GM18507 (cell line): ENCODE measurements at regions not wholly inside any gene's neighbourhood (a gene's known extent, or its start where the extent isn't known, plus 50 kb on each side); places are given as distances from the start of the nearest gene placed in this dataset.
"Not testable (repeated sequence)": the region's sequence is repeated elsewhere in the genome, so short reads cannot be mapped to it uniquely, and the experiment has no call there.

Source experiments
- DNase-seq: peaks from one replicate; pipeline ENCODE4 v3.0.0; 2011; ENCODE audit warnings: low read depth; ENCODE audit not compliant: insufficient read length; ENCODE audit errors: extremely low spot score
- FAIRE-seq: peaks from 2 replicates; lab custom pipeline; 2011; peaks lifted over from hg19 to GRCh38; lab: Jason Lieb, UNC

DNA sequence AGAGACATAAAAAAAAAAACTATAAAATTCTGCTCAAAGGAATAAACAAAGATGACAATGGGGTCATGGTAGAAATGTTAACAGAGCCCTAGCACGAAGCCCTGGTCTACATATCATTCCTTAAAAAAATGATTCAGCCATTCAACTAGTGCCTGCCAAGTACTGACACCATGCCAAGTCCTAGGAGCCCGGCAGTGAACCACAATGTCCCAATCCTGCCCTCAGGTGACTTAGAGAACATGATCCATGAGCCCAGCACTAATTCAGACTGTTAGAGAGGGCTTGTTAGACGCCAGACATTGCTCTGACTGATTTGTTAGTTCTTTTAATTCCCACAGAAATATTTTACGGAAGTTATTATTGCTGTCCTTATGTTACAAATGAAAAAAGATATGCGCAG lies 67.3 kb upstream of the VWC2 start:
- FAIRE-seq: no peak

DNA sequence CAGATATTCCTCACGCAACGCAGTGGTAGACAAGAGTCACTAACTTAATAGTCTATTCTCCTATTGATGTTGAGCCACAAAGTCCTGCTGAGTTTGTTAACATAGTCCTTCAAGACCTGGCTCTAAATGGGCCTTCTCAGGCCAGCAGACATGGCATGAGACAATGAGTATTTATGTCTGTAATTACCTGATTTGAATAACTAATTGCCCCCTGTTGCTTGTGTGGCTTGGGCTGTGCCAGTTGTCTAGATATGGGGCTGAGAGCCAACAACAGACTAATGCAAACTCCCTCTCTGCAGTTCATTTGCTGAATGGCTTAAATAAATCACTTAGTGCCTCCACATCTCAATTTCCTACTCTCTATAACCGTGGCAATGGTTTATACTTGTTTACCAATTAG lies 65.5 kb upstream of the VWC2 start:
- DNase-seq: no peak
- FAIRE-seq: no peak

More for the DNA sequence above, 67.3 kb upstream of the VWC2 start:
- DNase-seq: no peak

DNA sequence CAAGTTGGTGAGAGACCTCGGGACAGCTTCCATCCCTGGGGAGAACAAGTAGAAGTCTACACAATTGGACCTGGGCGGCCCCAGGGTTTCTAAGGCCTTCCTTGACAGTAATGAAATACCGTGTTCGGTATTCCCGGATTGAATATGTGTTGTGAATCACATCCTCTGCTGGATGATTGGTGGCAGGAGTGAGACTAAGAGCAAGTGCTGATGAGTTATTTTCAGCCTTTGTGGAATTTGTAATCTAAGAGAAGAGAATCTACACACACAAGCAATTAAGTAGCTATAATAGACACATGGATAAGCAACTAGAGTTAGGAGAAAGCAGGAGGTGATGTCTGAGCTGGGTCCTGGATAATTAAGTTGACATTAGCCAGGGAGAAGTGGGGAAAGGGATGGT lies 64.8 kb upstream of the VWC2 start:
- FAIRE-seq (no peak), DNase-seq (no peak)

DNA sequence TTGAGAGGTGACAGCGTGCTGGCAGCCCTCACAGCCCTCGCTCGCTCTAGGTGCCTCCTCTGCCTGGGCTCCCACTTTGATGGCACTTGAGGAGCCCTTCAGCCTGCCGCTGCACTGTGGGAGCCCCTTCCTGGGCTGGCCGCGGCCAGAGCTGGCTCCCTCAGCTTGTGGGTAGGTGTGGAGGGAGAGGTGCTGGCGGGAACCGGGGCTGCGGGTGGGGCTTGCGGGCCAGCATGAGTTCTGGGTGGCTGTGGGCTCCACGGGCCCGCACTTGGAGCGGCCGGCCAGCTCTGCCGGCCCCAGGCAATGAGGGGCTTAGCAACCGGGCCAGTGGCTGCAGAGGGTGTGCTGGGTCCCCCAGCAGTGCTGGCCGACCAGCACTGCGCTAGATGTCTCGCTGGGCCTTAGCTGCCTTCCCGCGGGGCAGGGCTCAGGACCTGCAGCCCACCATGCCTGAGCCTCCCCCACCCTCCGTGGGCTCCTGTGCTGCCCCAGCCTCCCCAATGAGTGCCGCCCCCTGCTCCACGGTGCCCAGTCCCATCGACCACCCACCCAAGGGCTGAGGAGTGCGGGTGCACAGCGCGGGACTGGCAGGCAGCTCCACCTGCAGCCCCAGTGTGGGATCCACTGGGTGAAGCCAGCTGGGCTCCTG lies 62.2 kb upstream of the VWC2 start:
- not testable (repeated sequence) for DNase-seq, FAIRE-seq

DNA sequence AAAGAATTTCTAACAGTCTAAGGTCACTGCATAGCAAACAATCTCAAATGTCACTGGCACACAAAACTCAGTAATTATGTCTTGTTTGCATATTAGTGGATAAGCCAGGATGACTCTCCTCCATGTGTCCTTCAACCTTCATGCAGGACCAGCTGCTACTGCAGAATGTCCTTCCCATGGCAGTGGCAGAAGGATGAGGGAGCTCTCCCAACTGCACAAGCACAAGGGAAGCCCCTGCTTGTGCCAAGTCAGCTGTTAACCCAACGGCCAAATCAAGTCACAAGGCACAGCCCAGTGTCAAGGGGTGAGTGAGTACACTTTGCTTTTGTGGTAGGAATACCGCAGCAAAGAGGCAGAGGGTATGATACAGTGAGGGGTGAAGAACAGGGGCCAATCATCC lies 59.3 kb upstream of the VWC2 start:
- no peak for FAIRE-seq
- no peak for DNase-seq

DNA sequence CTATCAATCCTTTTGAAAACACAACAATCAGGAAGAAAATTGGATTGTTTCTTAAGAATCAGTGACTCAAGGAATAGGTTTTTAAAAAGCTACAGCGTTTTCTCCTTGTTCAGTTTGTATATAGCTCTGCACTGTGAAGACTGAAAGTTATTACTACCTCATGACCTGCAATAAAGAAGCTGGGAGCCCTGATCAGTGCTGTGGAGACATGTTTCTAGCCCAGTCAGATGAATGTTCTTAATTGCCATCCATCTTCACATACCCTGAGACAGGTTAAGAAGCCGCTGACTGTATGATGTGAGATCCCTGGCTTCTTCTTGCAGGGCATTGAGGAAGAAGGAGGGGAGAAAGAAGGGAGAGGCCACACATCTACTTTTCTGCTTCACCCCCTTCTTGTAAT lies 58.0 kb upstream of the VWC2 start:
- DNase-seq: no peak
- FAIRE-seq: no peak

DNA sequence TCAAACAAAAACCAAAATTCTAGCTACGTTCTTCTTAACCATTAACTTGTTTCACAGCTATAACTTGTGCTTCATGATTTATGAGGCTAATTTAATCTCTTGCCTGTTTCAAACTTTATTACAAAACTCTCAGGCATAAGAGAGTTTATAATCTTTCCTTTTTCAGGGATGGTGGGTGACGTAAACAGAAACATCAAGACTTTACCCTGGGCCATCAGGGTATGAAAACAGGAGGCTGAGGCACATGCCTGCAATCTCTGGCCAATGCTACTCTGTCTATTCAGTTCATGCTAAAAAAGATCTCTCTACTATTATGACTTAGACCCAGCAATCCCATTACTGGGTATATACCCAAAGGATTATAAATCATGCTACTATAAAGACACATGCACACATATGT lies 55.9 kb upstream of the VWC2 start:
- DNase-seq: no peak

DNA sequence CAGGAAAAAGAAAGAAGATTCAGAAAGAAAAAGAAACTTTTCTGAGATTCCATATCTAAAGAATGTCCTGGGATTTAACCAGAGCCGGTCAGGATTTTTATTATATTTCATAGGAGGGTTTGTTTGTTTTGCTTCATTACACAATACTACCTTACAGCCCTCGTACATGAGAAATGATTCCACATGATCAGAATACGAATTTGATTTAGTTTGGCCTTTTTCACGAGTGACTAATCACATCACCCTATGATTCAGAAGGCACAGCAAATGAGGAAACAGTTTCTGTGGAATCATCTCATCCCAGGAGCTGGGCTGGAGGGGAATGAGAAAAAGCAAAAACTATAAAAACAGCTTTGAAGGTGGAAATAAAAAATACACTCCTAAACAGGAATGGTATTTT lies 54.7 kb upstream of the VWC2 start:
- no peak for DNase-seq
- no peak for FAIRE-seq

More for the DNA sequence above, 55.9 kb upstream of the VWC2 start:
- no peak for FAIRE-seq

DNA sequence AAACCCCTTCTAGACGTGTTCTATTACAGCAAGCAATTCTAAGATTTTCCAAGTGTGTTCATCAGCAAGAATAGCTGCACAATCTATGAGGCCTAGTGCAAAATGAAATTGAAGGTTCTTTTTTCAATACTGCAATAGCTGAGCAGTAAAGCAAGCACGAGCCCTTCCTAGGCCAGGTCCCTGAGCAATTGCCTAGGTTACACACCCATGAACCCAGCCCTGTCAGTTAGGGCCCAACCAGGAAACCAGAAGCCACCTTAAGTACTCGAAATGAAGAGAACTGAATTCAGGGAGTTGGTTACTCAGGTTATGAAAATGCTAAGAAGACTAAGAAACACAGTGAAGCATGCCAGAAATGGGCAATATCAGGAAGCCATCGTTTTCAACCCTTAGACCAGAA lies 52.0 kb upstream of the VWC2 start:
- FAIRE-seq: no peak
- no peak for DNase-seq
